ENCODE measurements at regions not wholly inside any gene's neighbourhood (a gene's known extent, or its start where the extent isn't known, plus 50 kb on each side); places are given as distances from the start of the nearest gene placed in this dataset.

DNA sequence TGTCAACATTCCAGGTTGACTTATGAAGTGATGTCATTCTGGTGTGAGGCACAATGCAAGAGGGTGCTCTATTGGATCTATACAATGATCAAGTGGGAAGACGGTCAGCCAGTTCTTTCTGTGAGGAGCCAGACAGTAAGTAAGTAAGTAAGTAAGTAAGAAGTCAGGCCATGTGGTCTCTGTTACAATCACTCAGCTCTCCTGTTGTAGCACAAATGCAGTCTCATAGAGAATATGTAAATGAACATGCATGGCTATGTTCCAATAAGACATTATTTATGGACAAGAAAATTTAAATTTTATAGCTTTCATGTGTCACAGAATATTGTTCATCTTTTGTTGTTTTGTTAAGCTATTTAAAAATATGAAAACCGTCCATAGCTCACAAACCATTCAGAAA, 399.7 kb downstream of the BTBD3 start:
- 86% methylated on average over 2 of the region's 2 CpGs; no CpG with 5 or more reads in 1 of the 2 experiments for WGBS, 2 experiments (ENCODE audit: extremely low coverage in 1 of 2, insufficient coverage in 1 of 2, insufficient read length in 1 of 2, insufficient replicate concordance in 2 of 2, low coverage in 1 of 2, low lambda C conversion rate in 2 of 2, missing lambda C conversion rate in 1 of 2)
- Histone ChIP-seq H4K5ac (ENCODE audit: insufficient read length, low read depth, low read length) (no peak overlapping the region), H2BK20ac (ENCODE audit: low read length) (no peak overlapping the region), H3K4ac (replicated peaks; ENCODE audit: insufficient read length, low read depth, low read length) (no peak overlapping the region), H4K20me1 (replicated peaks in 1 of 2; ENCODE audit: control insufficient read depth in 1 of 2, insufficient read depth in 2 of 2, low read length in 2 of 2) (no peaks in the 10 kb centered on the region), H2BK120ac (replicated peaks; ENCODE audit: low read depth, low read length) (no peak overlapping the region), H3K36me3 (ENCODE audit: control insufficient read depth in 2 of 4, insufficient read depth in 4 of 4, low read length in 3 of 4) (no peaks in the 10 kb centered on the region), H3K18ac (ENCODE audit: extremely low read depth, low read length) (no peak overlapping the region), H4K91ac (replicated peaks; ENCODE audit: insufficient read length, low read length) (no peak overlapping the region), H3K27ac (ENCODE audit: low read depth, low read length) (no peak overlapping the region), H2BK5ac (ENCODE audit: low read depth, low read length) (no peak overlapping the region), H3K9ac (replicated peaks in 1 of 4; ENCODE audit: extremely low read depth in 1 of 4, low read depth in 3 of 4, low read length in 3 of 4) (no peak overlapping the region), H2BK15ac (ENCODE audit: low read length) (no peak overlapping the region), H3K9me3 (ENCODE audit: insufficient read depth in 2 of 2, low read depth in 1 of 2, low read length in 1 of 2) (no peaks in the 10 kb centered on the region), H3K56ac (replicated peaks; ENCODE audit: insufficient read length, low read depth, low read length) (no peak overlapping the region), H3K4me2 (ENCODE audit: insufficient read depth in 1 of 2, low read depth in 2 of 2, low read length in 2 of 2) (no peak overlapping the region), H3K4me1 (replicated peaks in 1 of 4; ENCODE audit: control insufficient read depth in 3 of 4, insufficient read depth in 4 of 4, low read length in 3 of 4) (no peaks in the 10 kb centered on the region), H3K79me2 (ENCODE audit: control insufficient read depth in 1 of 2, insufficient read depth in 2 of 2, low read length in 2 of 2) (no peaks in the 10 kb centered on the region), H3K27me3 (replicated peaks in 1 of 4; ENCODE audit: control insufficient read depth in 3 of 4, extremely low read depth in 1 of 4, insufficient read depth in 3 of 4, low read length in 3 of 4) (peaks cover 0 to 1% (median 0%) of the 10 kb centered on the region in 4 experiments; a peak in 1 of 7 replicates), H3K23me2 (ENCODE audit: low read depth, low read length) (no peaks in the 10 kb centered on the region), H3K23ac (ENCODE audit: insufficient read length) (no peak overlapping the region), H2BK12ac (ENCODE audit: low read depth, low read length) (no peak overlapping the region), H3K79me1 (ENCODE audit: low read depth, low read length) (no peaks in the 10 kb centered on the region), H3K14ac (ENCODE audit: insufficient read length) (no peak overlapping the region), H2AFZ (ENCODE audit: low read length) (no peak overlapping the region), H4K8ac (ENCODE audit: extremely low read depth, insufficient read depth, low read length) (no peak overlapping the region), H2AK5ac (ENCODE audit: low read depth, low read length) (no peak overlapping the region), H3K4me3 (ENCODE audit: extremely low read depth in 1 of 4, insufficient read depth in 2 of 4, low read depth in 3 of 4, low read length in 4 of 4) (no peak overlapping the region)
- DNase-seq (ENCODE audit: low read depth in 1 of 2, low spot score in 2 of 2): no peak
- FAIRE-seq: no peak
- POLR2A ChIA-PET (ENCODE audit: partially characterized antibody): no interaction called here
- CTCF ChIA-PET (ENCODE audit: partially characterized antibody): interaction anchor here (1.6 kb wide), 1 partner anchor 78 kb away, joined by 3 read pairs; no protein-coding TSS in a partner anchor
- TF ChIP-seq CBX8 (IDR thresholded peaks at IDR 0.05; ENCODE audit: borderline replicate concordance, low read depth, low read length) (no peak), POLR2AphosphoS5 (IDR thresholded peaks at IDR 0.05; ENCODE audit: low read depth, low read length) (no peak), FOSL1 (IDR thresholded peaks at IDR 0.05; ENCODE audit: insufficient read depth, low read depth, low read length) (no peak)
- TF ChIP-seq, protein P1, sequence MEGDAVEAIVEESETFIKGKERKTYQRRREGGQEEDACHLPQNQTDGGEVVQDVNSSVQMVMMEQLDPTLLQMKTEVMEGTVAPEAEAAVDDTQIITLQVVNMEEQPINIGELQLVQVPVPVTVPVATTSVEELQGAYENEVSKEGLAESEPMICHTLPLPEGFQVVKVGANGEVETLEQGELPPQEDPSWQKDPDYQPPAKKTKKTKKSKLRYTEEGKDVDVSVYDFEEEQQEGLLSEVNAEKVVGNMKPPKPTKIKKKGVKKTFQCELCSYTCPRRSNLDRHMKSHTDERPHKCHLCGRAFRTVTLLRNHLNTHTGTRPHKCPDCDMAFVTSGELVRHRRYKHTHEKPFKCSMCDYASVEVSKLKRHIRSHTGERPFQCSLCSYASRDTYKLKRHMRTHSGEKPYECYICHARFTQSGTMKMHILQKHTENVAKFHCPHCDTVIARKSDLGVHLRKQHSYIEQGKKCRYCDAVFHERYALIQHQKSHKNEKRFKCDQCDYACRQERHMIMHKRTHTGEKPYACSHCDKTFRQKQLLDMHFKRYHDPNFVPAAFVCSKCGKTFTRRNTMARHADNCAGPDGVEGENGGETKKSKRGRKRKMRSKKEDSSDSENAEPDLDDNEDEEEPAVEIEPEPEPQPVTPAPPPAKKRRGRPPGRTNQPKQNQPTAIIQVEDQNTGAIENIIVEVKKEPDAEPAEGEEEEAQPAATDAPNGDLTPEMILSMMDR (IDR thresholded peaks at IDR 0.05; ENCODE audit: control extremely low read depth in 1 of 3, insufficient read depth in 1 of 3, low read depth in 1 of 3, low read length in 3 of 3): no peak
- TF ChIP-seq, protein P2, sequence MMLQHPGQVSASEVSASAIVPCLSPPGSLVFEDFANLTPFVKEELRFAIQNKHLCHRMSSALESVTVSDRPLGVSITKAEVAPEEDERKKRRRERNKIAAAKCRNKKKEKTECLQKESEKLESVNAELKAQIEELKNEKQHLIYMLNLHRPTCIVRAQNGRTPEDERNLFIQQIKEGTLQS (IDR thresholded peaks at IDR 0.05; ENCODE audit: insufficient read depth, low read depth, low read length): no peak

Data from H1 (cell line).